Endothelial cell of umbilical vein (primary cell): ENCODE measurements at regions not wholly inside any gene's neighbourhood (a gene's known extent, or its start where the extent isn't known, plus 50 kb on each side); places are given as distances from the start of the nearest gene placed in this dataset.

Experiments
- BruUV-seq: library from RNA; stranded (reverse); fragments of 400-500 nt; replicated peaks from 2 replicates; lab custom pipeline; 2021; lab: Mats Ljungman, UMichigan
- CTCF ChIA-PET: fragments of 300-600, 350-600 bp; sonication (Branson Sonifier 250); formaldehyde crosslinking; loops from one replicate; lab custom pipeline; 2021; ENCODE audit warnings: antibody characterized with exemption, inconsistent platforms; lab: Charles Lee
- POLR2A ChIA-PET: fragments of 300-600, 350-600 bp; sonication (Branson Sonifier 250); formaldehyde crosslinking; loops from one replicate; lab custom pipeline; 2021; ENCODE audit warnings: antibody characterized with exemption, inconsistent platforms; lab: Charles Lee
- DNase-seq: peaks from one replicate; pipeline ENCODE4 v3.0.0-alpha.2; 2011; ENCODE audit warnings: low read depth, low spot score
- FAIRE-seq: peaks from 2 replicates; lab custom pipeline; 2011; peaks lifted over from hg19 to GRCh38; lab: Jason Lieb, UNC
- H2AFZ ChIP-seq: 2 replicates; pipeline ENCODE4 v1.6.0; 2012; ENCODE audit warnings: low read depth, low read length, control low read depth, inconsistent platforms
- H3K27ac ChIP-seq: 2 replicates; pipeline ENCODE4 v1.5.1; 2011; ENCODE audit warnings: low read depth, mild to moderate bottlenecking, control low read depth, low read length, moderate library complexity; ENCODE audit not compliant: insufficient read depth
- H3K27me3 ChIP-seq, 2 experiments: 2 replicates each; pipeline versions ENCODE4 v1.6.0 to v1.6.1; 2011; ENCODE audit warnings: low read length in 2 of 2, mixed read lengths in 1 of 2; ENCODE audit not compliant: control insufficient read depth in 2 of 2, insufficient read depth in 2 of 2
- H3K36me3 ChIP-seq, 2 experiments: 2 replicates in 1 of 2; 3 replicates in 1 of 2; pipeline ENCODE4 v1.5.1; 2011; ENCODE audit warnings: low read length in 2 of 2, mild to moderate bottlenecking in 1 of 2, moderate library complexity in 1 of 2; ENCODE audit not compliant: control insufficient read depth in 2 of 2, insufficient read depth in 2 of 2; ENCODE audit errors: extremely low read depth in 1 of 2
- H3K4me1 ChIP-seq: 3 replicates; pipeline ENCODE4 v1.5.1; 2011; ENCODE audit warnings: mild to moderate bottlenecking, low read length; ENCODE audit not compliant: control insufficient read depth, insufficient read depth; ENCODE audit errors: extremely low read depth
- H3K4me2 ChIP-seq: 2 replicates; pipeline ENCODE4 v1.6.1; 2011; ENCODE audit warnings: low read length, control low read depth, mixed read lengths; ENCODE audit not compliant: insufficient read depth
- H3K4me3 ChIP-seq, 3 experiments: fragments of 200-600 bp in 1 of 3; sonication (generic), shearing (Covaris generic) in 1 of 3; replicated peaks in 1 of 3; 2 replicates each; pipeline ENCODE4 v1.5.1; 2011 to 2016; ENCODE audit warnings: control low read depth in 3 of 3, low read length in 3 of 3, mild to moderate bottlenecking in 2 of 3, inconsistent platforms in 1 of 3, low read depth in 1 of 3, moderate library complexity in 1 of 3; ENCODE audit not compliant: insufficient read depth in 1 of 3
- H3K79me2 ChIP-seq: 2 replicates; pipeline ENCODE4 v1.6.0; 2012; ENCODE audit warnings: low read length, inconsistent platforms; ENCODE audit not compliant: control insufficient read depth, insufficient read depth
- H3K9ac ChIP-seq: replicated peaks from 2 replicates; pipeline ENCODE3; 2011; ENCODE audit warnings: low read length, control low read depth; ENCODE audit not compliant: insufficient read depth; ENCODE audit errors: extremely low read depth
- H3K9me1 ChIP-seq: replicated peaks from 3 replicates; pipeline ENCODE4 v1.6.0; 2011; ENCODE audit warnings: mild to moderate bottlenecking, low read length; ENCODE audit not compliant: control insufficient read depth, insufficient read depth; ENCODE audit errors: extremely low read depth
- H3K9me3 ChIP-seq: replicated peaks from 2 replicates; pipeline ENCODE4 v1.5.1; 2012; ENCODE audit warnings: low read length, inconsistent platforms; ENCODE audit not compliant: control insufficient read depth, insufficient read depth
- H4K20me1 ChIP-seq: replicated peaks from 2 replicates; pipeline ENCODE3; 2011; ENCODE audit warnings: mild to moderate bottlenecking, low read length; ENCODE audit not compliant: control insufficient read depth, insufficient read depth; ENCODE audit errors: extremely low read depth
- CTCF ChIP-seq, 2 donors: IDR thresholded peaks; 1 replicate in 1 of 2; 2 replicates in 1 of 2; pipeline ENCODE4 v1.5.1; 2011; ENCODE audit warnings: low read length in 2 of 2, mild to moderate bottlenecking in 2 of 2, moderate library complexity in 2 of 2, control low read depth in 1 of 2, inconsistent platforms in 1 of 2, low read depth in 1 of 2; ENCODE audit not compliant: insufficient read depth in 1 of 2; ENCODE audit errors: extremely low read depth in 1 of 2
- FOS ChIP-seq: IDR thresholded peaks from 2 replicates; pipeline ENCODE4 v1.6.1; 2011; ENCODE audit warnings: mild to moderate bottlenecking, low read length, moderate library complexity, borderline replicate concordance; ENCODE audit not compliant: insufficient read depth
- GATA2 ChIP-seq: IDR thresholded peaks from 2 replicates; pipeline ENCODE4 v1.7.0; 2011; ENCODE audit warnings: low read depth, mild to moderate bottlenecking, moderate library complexity, mixed read lengths, low read length; ENCODE audit not compliant: insufficient read length, insufficient read depth
- JUN ChIP-seq: IDR thresholded peaks from 2 replicates; pipeline ENCODE4 v1.6.1; 2011; ENCODE audit warnings: borderline replicate concordance, low read depth; ENCODE audit not compliant: insufficient read length, insufficient read depth
- MYC ChIP-seq: IDR thresholded peaks from one replicate; pipeline ENCODE4 v1.6.1; 2011; ENCODE audit warnings: mild to moderate bottlenecking, low read depth, low read length
- POLR2A ChIP-seq: IDR thresholded peaks from 2 replicates; pipeline ENCODE4 v1.6.1; 2012; ENCODE audit warnings: low read depth, mild to moderate bottlenecking, control low read depth, low read length
- POLR2AphosphoS5 ChIP-seq: IDR thresholded peaks from 2 replicates; pipeline ENCODE4 v1.6.1; 2012; ENCODE audit warnings: low read depth, mild to moderate bottlenecking, control low read depth, low read length, moderate library complexity; ENCODE audit not compliant: insufficient read depth
- dilution Hi-C: fragments of 300-500 bp; cut with MboI; formaldehyde crosslinking; loops from one replicate; pipeline ENCODE4 v1.15.0; 2019; ENCODE audit warnings: low sequenced_read_pairs; ENCODE audit not compliant: extremely low pct_ligation_motif_present
- intact Hi-C: fragments of 100-400 bp; cut with micrococcal nuclease; formaldehyde crosslinking; loops from one replicate; pipeline ENCODE4 v1.10.0; 2022

GRCh38 chr14:52182853-52183252 is 84.6 kb upstream of the PTGDR start:
- no peak overlapping the region for H3K4me3 ChIP-seq
- no peaks in the 10 kb centered on the region for H3K9me1 ChIP-seq
- no peaks in the 10 kb centered on the region for H3K4me1 ChIP-seq
- no peaks in the 10 kb centered on the region for H3K79me2 ChIP-seq
- no peaks in the 10 kb centered on the region for H4K20me1 ChIP-seq
- ChIA-PET CTCF (interaction anchor here (1.0 kb wide), 1 partner anchor 336 kb away, joined by 3 read pairs; no protein-coding TSS in a partner anchor), POLR2A (no interaction called here)
- TF ChIP-seq POLR2A = no peak
- TF ChIP-seq CTCF (IDR thresholded peaks at IDR 0.05; ENCODE audit: extremely low read depth in 1 of 2, insufficient read depth in 1 of 2, low read depth in 1 of 2, low read length in 2 of 2) = no peak
- no peak for TF ChIP-seq POLR2AphosphoS5
- TF ChIP-seq MYC = no peak
- TF ChIP-seq JUN = no peak
- TF ChIP-seq FOS = no peak
- no peak for TF ChIP-seq GATA2
- BruUV-seq = no TSS peak
- no peaks in the 10 kb centered on the region for H3K9me3 ChIP-seq
- dilution Hi-C loops = no loop called here
- H3K27me3 ChIP-seq = peaks cover 0 to 8% of the 10 kb centered on the region in 2 experiments
- no peaks in the 10 kb centered on the region for H3K36me3 ChIP-seq
- intact Hi-C loops = no loop called here
- DNase-seq = no peak
- H3K27ac ChIP-seq = no peak overlapping the region
- FAIRE-seq = no peak
- H2AFZ ChIP-seq = no peak overlapping the region
- no peak overlapping the region for H3K9ac ChIP-seq
- H3K4me2 ChIP-seq = no peak overlapping the region
